ENCODE measurements at regions not wholly inside any gene's neighbourhood (a gene's known extent, or its start where the extent isn't known, plus 50 kb on each side); places are given as distances from the start of the nearest gene placed in this dataset.

GRCh38 chr5:119930490-119930889, 301.1 kb downstream of the FAM170A start:
- Mint-ChIP-seq H3K27me3 (ENCODE audit: low read depth) (no peaks in the 10 kb centered on the region), H3K9me3 (peaks cover 2% of the 10 kb centered on the region), H3K4me1 (no peaks in the 10 kb centered on the region), H3K4me3 (no peak overlapping the region), H3K36me3 (ENCODE audit: low read depth) (no peaks in the 10 kb centered on the region), H3K27ac (ENCODE audit: unreplicated experiment) (no peak overlapping the region)
- no peak for DNase-seq (ENCODE audit: low read depth, low spot score)
- no peak for TF ChIP-seq CTCF (conservative IDR thresholded peaks at IDR 0.05)

- H3K9me3 Mint-ChIP-seq, result peaks cover 6% of the 10 kb centered on the region
- no peak overlapping the region for H3K27ac Mint-ChIP-seq (ENCODE audit: unreplicated experiment)
- no peaks in the 10 kb centered on the region for H3K4me1 Mint-ChIP-seq
- no peak for DNase-seq (ENCODE audit: low read depth, low spot score)
- H3K4me3 Mint-ChIP-seq, result no peak overlapping the region
- no peaks in the 10 kb centered on the region for H3K36me3 Mint-ChIP-seq (ENCODE audit: low read depth)
- no peaks in the 10 kb centered on the region for H3K27me3 Mint-ChIP-seq (ENCODE audit: low read depth)
- no peak for TF ChIP-seq CTCF (conservative IDR thresholded peaks at IDR 0.05)
These were observed 313.8 kb downstream of the FAM170A start for GRCh38 chr5:119943148-119943547.

- Mint-ChIP-seq H3K36me3 (ENCODE audit: low read depth) (no peaks in the 10 kb centered on the region), H3K9me3 (peaks cover 3% of the 10 kb centered on the region), H3K27me3 (ENCODE audit: low read depth) (no peaks in the 10 kb centered on the region), H3K27ac (ENCODE audit: unreplicated experiment) (no peak overlapping the region), H3K4me1 (no peaks in the 10 kb centered on the region), H3K4me3 (no peak overlapping the region)
- no peak for TF ChIP-seq CTCF (conservative IDR thresholded peaks at IDR 0.05)
- no peak for DNase-seq (ENCODE audit: low read depth, low spot score)
These were observed 316.3 kb downstream of the FAM170A start for GRCh38 chr5:119945691-119946090.

- Mint-ChIP-seq H3K36me3 (ENCODE audit: low read depth) (no peaks in the 10 kb centered on the region), H3K4me1 (no peaks in the 10 kb centered on the region), H3K27me3 (ENCODE audit: low read depth) (no peaks in the 10 kb centered on the region), H3K9me3 (peaks cover 3% of the 10 kb centered on the region), H3K4me3 (no peak overlapping the region), H3K27ac (ENCODE audit: unreplicated experiment) (no peak overlapping the region)
- DNase-seq (ENCODE audit: low read depth, low spot score), result no peak
- TF ChIP-seq CTCF (conservative IDR thresholded peaks at IDR 0.05), result no peak
These were observed 318.8 kb downstream of the FAM170A start for GRCh38 chr5:119948162-119948561.

GRCh38 chr5:119949426-119949999, 320.2 kb downstream of the FAM170A start:
- Mint-ChIP-seq H3K4me3 (no peak overlapping the region), H3K27ac (ENCODE audit: unreplicated experiment) (no peak overlapping the region), H3K4me1 (no peaks in the 10 kb centered on the region), H3K9me3 (peaks cover 3% of the 10 kb centered on the region), H3K27me3 (ENCODE audit: low read depth) (no peaks in the 10 kb centered on the region), H3K36me3 (ENCODE audit: low read depth) (no peaks in the 10 kb centered on the region)
- DNase-seq (ENCODE audit: low read depth, low spot score), result no peak
- no peak for TF ChIP-seq CTCF (conservative IDR thresholded peaks at IDR 0.05)
